Spleen (tissue), 11 donors: ENCODE measurements at regions not wholly inside any gene's neighbourhood (a gene's known extent, or its start where the extent isn't known, plus 50 kb on each side); places are given as distances from the start of the nearest gene placed in this dataset.

ENCODE experiments used
- DNase-seq: peaks from one replicate; pipeline ENCODE4 v3.0.0-alpha.2; 2020
- H3K27ac ChIP-seq, 8 donors: fragments of 200-600 bp; sonication (generic) in 7 of 8; 1 replicate in 4 of 8; 2 replicates in 4 of 8; pipeline versions ENCODE4 v1.5.0 to v1.8.0; 2016 to 2021; ENCODE audit warnings: inconsistent platforms in 4 of 8, mild to moderate bottlenecking in 4 of 8, moderate library complexity in 1 of 8
- H3K27me3 ChIP-seq, 7 donors: fragments of 200-600 bp; sonication (generic) in 6 of 7; replicated peaks in 1 of 7; 1 replicate in 4 of 7; 2 replicates in 3 of 7; pipeline versions ENCODE4 v1.5.0 to v1.8.0; 2016 to 2021; ENCODE audit warnings: inconsistent platforms in 3 of 7, mild to moderate bottlenecking in 1 of 7
- H3K36me3 ChIP-seq, 6 donors: fragments of 200-600 bp; sonication (generic) in 5 of 6; 1 replicate in 4 of 6; 2 replicates in 2 of 6; pipeline versions ENCODE4 v1.5.0 to v1.8.0; 2016 to 2021; ENCODE audit warnings: inconsistent platforms in 2 of 6
- H3K4me1 ChIP-seq, 6 donors: fragments of 200-600 bp; sonication (generic) in 5 of 6; 1 replicate in 3 of 6; 2 replicates in 3 of 6; pipeline versions ENCODE4 v1.5.0 to v1.8.0; 2016 to 2021; ENCODE audit warnings: inconsistent platforms in 3 of 6
- H3K4me3 ChIP-seq, 8 donors: fragments of 200-600 bp; sonication (generic) in 7 of 8; 1 replicate in 4 of 8; 2 replicates in 4 of 8; pipeline versions ENCODE4 v1.5.0 to v1.8.0; 2016 to 2021; ENCODE audit warnings: inconsistent platforms in 4 of 8, mild to moderate bottlenecking in 4 of 8, moderate library complexity in 2 of 8
- H3K9me3 ChIP-seq, 8 donors: fragments of 200-600 bp; sonication (generic) in 7 of 8; 1 replicate in 4 of 8; 2 replicates in 4 of 8; pipeline versions ENCODE4 v1.5.0 to v1.8.0; 2016 to 2021; ENCODE audit warnings: inconsistent platforms in 4 of 8
- POLR2A ChIP-seq, 3 donors: fragments of 450-650 bp; IDR thresholded peaks; one replicate each; pipeline ENCODE4 v1.5.1; 2017; ENCODE audit warnings: antibody characterized with exemption in 3 of 3, mild to moderate bottlenecking in 1 of 3
- POLR2AphosphoS5 ChIP-seq, 3 donors: sonication (generic); formaldehyde crosslinking; IDR thresholded peaks; one replicate each; pipeline ENCODE4 v1.5.1; 2017; ENCODE audit warnings: antibody characterized with exemption in 3 of 3
- WGBS, 5 donors: extraction: QIAGEN DNeasy Blood & Tissue Kit in 3 of 5; methylation state at CpG; one replicate each; pipeline versions ENCODE4 v1.1.5 to v1.1.7; 2013 to 2018; 5-methylcytosine and 5-hydroxymethylcytosine counted together
- intact Hi-C: fragments of 100-400 bp; cut with DNase I; formaldehyde crosslinking; loops from one replicate; pipeline ENCODE4 v1.15.0; 2023; ENCODE audit warnings: low total_unique reads
- TF ChIP-seq, protein P1 (sequence below), 11 experiments: fragments of 200-600 bp in 7 of 11; fragments of 450-650 bp in 4 of 11; sonication (generic) in 4 of 11; IDR thresholded peaks in 8 of 11; conservative IDR thresholded peaks in 3 of 11; 1 replicate in 7 of 11; 2 replicates in 4 of 11; pipeline versions ENCODE4 v1.4.0 to v1.8.0; 2016 to 2021; ENCODE audit warnings: antibody characterized with exemption in 11 of 11, inconsistent platforms in 4 of 11, mild to moderate bottlenecking in 1 of 11
- donor health status: healthy with polysubstance abuse.
- donor health status: DM: no; HTN: no; CAD: no; lungs with moderate emphysema.
- donor health status: DM: no; HTN: no; CAD: no.
- donor health status: Bipolar disorder and iron deficiency.
- donor health status: healthy.
- donor health status: DM: no; HTN: no; CAD: no.
- donor health status: DM: yes; HTN: yes; CAD: no.

GRCh38 chr6:81293896-81294295 lies 458.6 kb downstream of the TENT5A start:
- no peak for DNase-seq
- Histone ChIP-seq H3K36me3 (no peaks in the 10 kb centered on the region), H3K27me3 (no peaks in the 10 kb centered on the region), H3K4me1 (no peaks in the 10 kb centered on the region), H3K4me3 (no peak overlapping the region), H3K27ac (no peak overlapping the region), H3K9me3 (no peaks in the 10 kb centered on the region)
- WGBS, 5 donors = 45 to 71% (median 57%) methylated on average over 2 of the region's 2 CpGs
- TF ChIP-seq, protein P1, sequence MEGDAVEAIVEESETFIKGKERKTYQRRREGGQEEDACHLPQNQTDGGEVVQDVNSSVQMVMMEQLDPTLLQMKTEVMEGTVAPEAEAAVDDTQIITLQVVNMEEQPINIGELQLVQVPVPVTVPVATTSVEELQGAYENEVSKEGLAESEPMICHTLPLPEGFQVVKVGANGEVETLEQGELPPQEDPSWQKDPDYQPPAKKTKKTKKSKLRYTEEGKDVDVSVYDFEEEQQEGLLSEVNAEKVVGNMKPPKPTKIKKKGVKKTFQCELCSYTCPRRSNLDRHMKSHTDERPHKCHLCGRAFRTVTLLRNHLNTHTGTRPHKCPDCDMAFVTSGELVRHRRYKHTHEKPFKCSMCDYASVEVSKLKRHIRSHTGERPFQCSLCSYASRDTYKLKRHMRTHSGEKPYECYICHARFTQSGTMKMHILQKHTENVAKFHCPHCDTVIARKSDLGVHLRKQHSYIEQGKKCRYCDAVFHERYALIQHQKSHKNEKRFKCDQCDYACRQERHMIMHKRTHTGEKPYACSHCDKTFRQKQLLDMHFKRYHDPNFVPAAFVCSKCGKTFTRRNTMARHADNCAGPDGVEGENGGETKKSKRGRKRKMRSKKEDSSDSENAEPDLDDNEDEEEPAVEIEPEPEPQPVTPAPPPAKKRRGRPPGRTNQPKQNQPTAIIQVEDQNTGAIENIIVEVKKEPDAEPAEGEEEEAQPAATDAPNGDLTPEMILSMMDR (IDR thresholded peaks at IDR 0.05 in 8 of 11, conservative IDR thresholded peaks at IDR 0.05 in 3 of 11) = no peak
- no peak for TF ChIP-seq POLR2AphosphoS5 (IDR thresholded peaks at IDR 0.05)
- TF ChIP-seq POLR2A (IDR thresholded peaks at IDR 0.05) = no peak
- intact Hi-C loops = no loop called here

DNA sequence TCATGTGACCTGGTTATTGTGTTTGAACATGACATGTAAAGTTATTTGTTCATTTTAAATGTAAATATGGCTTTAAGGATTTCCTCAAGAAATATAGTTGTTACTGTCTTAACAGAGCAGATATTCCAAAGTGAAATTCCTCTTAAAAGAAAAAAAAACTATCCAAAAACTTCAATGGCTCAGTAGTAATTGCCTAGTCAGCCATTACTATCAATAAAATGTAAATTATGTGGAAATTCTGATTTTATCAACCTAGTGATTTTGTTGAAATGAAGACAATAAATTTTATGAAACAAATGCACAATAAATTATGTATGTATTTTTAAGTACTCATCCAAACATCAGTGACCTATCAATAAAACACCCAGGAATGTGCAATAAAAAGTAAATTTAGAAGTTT lies 463.3 kb downstream of the TENT5A start:
- TF ChIP-seq, protein P1 (IDR thresholded peaks at IDR 0.05 in 8 of 11, conservative IDR thresholded peaks at IDR 0.05 in 3 of 11) = no peak
- no peak for TF ChIP-seq POLR2AphosphoS5 (IDR thresholded peaks at IDR 0.05)
- no peak for TF ChIP-seq POLR2A (IDR thresholded peaks at IDR 0.05)
- Histone ChIP-seq H3K9me3 (peaks cover 0 to 3% (median 0%) of the 10 kb centered on the region in 8 donors), H3K27ac (no peak overlapping the region), H3K4me3 (no peak overlapping the region), H3K27me3 (no peaks in the 10 kb centered on the region), H3K4me1 (no peaks in the 10 kb centered on the region), H3K36me3 (no peaks in the 10 kb centered on the region)
- intact Hi-C loops = no loop called here
- DNase-seq = no peak

GRCh38 chr6:81265106-81265505 lies 487.4 kb downstream of the TENT5A start:
- Histone ChIP-seq H3K4me1 (no peaks in the 10 kb centered on the region), H3K27ac (no peak overlapping the region), H3K36me3 (no peaks in the 10 kb centered on the region), H3K9me3 (peaks cover 0 to 7% (median 0%) of the 10 kb centered on the region in 8 donors), H3K4me3 (peak overlapping the region in 1 of 8 donors; percentile 51), H3K27me3 (no peaks in the 10 kb centered on the region)
- intact Hi-C loops = no loop called here
- 56 to 80% (median 78%) methylated on average over 4 of the region's 4 CpGs for WGBS, 5 donors
- TF ChIP-seq POLR2AphosphoS5 (IDR thresholded peaks at IDR 0.05) (no peak), POLR2A (IDR thresholded peaks at IDR 0.05) (no peak)
- TF ChIP-seq, protein P1 (IDR thresholded peaks at IDR 0.05 in 8 of 11, conservative IDR thresholded peaks at IDR 0.05 in 3 of 11) = no peak
- DNase-seq = no peak

- no peak overlapping the region for H3K27ac ChIP-seq
- DNase-seq = peak; percentile 66
Observed at GRCh38 chr6:81263531-81264168, 488.8 kb downstream of the TENT5A start.

More at GRCh38 chr6:81263531-81264168, 488.8 kb downstream of the TENT5A start:
- Histone ChIP-seq H3K27me3 (no peaks in the 10 kb centered on the region), H3K36me3 (no peaks in the 10 kb centered on the region), H3K4me3 (no peak overlapping the region), H3K4me1 (no peaks in the 10 kb centered on the region), H3K9me3 (peaks cover 0 to 8% (median 0%) of the 10 kb centered on the region in 8 donors)
- TF ChIP-seq POLR2AphosphoS5 (IDR thresholded peaks at IDR 0.05) (no peak), POLR2A (IDR thresholded peaks at IDR 0.05) (no peak)
- TF ChIP-seq, protein P1 (IDR thresholded peaks at IDR 0.05 in 8 of 11, conservative IDR thresholded peaks at IDR 0.05 in 3 of 11) = no peak
- intact Hi-C loops = no loop called here
- WGBS, 5 donors = 90 to 96% (median 92%) methylated on average over 8 to 17 of the region's 17 CpGs
